ENCODE measurements at regions not wholly inside any gene's neighbourhood (a gene's known extent, or its start where the extent isn't known, plus 50 kb on each side); places are given as distances from the start of the nearest gene placed in this dataset.
"Not testable (repeated sequence)": the region's sequence is repeated elsewhere in the genome, so short reads cannot be mapped to it uniquely, and the experiment has no call there.

GRCh38 chr15:93359425-93360131 lies 270.6 kb upstream of the RGMA start:
- Mint-ChIP-seq H3K4me3 (no peak overlapping the region), H3K27ac (no peak overlapping the region), H3K27me3 (ENCODE audit: low read depth) (no peaks in the 10 kb centered on the region), H3K36me3 (ENCODE audit: low read depth) (no peaks in the 10 kb centered on the region), H3K9me3 (no peaks in the 10 kb centered on the region), H3K4me1 (ENCODE audit: low read depth) (no peaks in the 10 kb centered on the region)

- H3K36me3 Mint-ChIP-seq (ENCODE audit: low read depth), result no peaks in the 10 kb centered on the region
- H3K27ac Mint-ChIP-seq, result no peak overlapping the region
- no peaks in the 10 kb centered on the region for H3K27me3 Mint-ChIP-seq (ENCODE audit: low read depth)
- no peaks in the 10 kb centered on the region for H3K9me3 Mint-ChIP-seq
- no peak overlapping the region for H3K4me3 Mint-ChIP-seq
- H3K4me1 Mint-ChIP-seq (ENCODE audit: low read depth), result no peaks in the 10 kb centered on the region
Measured at GRCh38 chr15:93359060-93359408, 270.0 kb upstream of the RGMA start.

- Mint-ChIP-seq H3K27ac (no peak overlapping the region), H3K4me3 (no peak overlapping the region), H3K36me3 (ENCODE audit: low read depth) (no peaks in the 10 kb centered on the region), H3K9me3 (no peaks in the 10 kb centered on the region), H3K27me3 (ENCODE audit: low read depth) (no peaks in the 10 kb centered on the region), H3K4me1 (ENCODE audit: low read depth) (no peaks in the 10 kb centered on the region)
Measured at GRCh38 chr15:93358166-93359059, 269.4 kb upstream of the RGMA start.

DNA sequence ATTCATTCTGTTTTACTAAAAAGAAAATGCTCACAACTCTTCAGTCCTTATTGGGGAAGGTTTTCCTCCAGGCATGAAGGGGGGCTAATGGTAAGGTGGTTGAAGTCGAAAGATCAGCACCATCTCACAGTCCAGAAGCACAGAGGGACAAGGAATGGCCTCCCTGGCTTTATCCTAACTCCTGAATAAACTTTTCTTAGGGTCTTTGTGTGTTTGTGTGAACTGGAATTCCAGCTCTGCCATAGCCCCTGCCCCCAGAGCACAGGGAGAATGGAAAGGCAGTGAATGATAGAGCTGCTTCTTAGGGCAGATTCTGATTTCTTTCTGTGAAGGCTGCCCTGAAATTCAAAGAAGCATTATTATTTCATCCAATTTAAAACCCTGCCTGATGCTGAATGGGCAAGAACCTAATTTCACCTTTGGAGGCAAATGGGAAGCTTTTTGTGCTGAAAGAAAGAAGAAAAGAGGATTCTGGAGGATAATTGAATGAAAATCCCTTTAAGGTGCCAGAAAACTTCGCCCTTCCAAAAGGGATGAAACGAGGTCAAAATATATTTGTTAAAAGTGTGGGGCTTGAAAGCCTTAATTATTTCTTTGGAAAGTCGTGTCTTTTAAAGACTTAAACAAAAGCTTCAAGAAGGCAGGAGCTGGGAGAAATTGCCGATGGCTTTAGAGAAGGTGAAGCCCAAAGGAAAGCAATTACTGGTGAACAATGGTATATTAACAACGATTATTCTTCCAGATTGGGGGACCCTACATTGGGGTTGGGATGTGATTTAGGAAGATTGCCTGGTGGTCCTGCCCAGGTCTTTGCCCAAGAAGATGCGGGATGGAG lies 259.9 kb upstream of the RGMA start:
- H3K4me1 Mint-ChIP-seq (ENCODE audit: low read depth), result no peaks in the 10 kb centered on the region
- no peaks in the 10 kb centered on the region for H3K36me3 Mint-ChIP-seq (ENCODE audit: low read depth)
- H3K27ac Mint-ChIP-seq, result no peak overlapping the region
- no peak overlapping the region for H3K4me3 Mint-ChIP-seq
- no peaks in the 10 kb centered on the region for H3K27me3 Mint-ChIP-seq (ENCODE audit: low read depth)
- H3K9me3 Mint-ChIP-seq, result no peaks in the 10 kb centered on the region

- Mint-ChIP-seq H3K4me3 (no peak overlapping the region), H3K27me3 (ENCODE audit: low read depth) (no peaks in the 10 kb centered on the region), H3K4me1 (ENCODE audit: low read depth) (no peaks in the 10 kb centered on the region), H3K36me3 (ENCODE audit: low read depth) (no peaks in the 10 kb centered on the region), H3K27ac (no peak overlapping the region), H3K9me3 (no peaks in the 10 kb centered on the region)
Measured at GRCh38 chr15:93347986-93348385, 259.0 kb upstream of the RGMA start.

- Mint-ChIP-seq H3K9me3 (no peaks in the 10 kb centered on the region), H3K4me3 (no peak overlapping the region), H3K27me3 (ENCODE audit: low read depth) (no peaks in the 10 kb centered on the region), H3K27ac (no peak overlapping the region), H3K4me1 (ENCODE audit: low read depth) (no peaks in the 10 kb centered on the region), H3K36me3 (ENCODE audit: low read depth) (no peaks in the 10 kb centered on the region)
Measured at GRCh38 chr15:93345981-93346380, 257.0 kb upstream of the RGMA start.

DNA sequence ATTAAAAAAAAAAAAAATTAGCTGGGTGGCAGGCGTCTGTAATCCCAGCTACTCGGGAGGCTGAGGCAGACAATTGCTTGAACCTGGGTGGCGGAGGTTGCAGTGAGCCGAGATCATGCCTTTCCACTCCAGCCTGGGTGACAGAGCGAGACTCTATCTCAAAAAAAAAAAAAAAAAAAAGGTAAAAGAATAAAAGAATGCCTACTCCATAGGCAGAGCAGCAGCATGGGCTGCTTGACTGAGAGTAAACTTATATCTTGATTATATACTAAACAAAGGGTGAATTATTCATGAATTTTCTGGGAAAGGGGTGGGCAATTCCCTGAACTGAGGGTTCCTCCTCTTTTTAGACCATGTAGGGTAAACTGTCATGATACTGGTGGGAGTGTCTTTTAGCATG lies 254.4 kb upstream of the RGMA start:
- H3K27me3 Mint-ChIP-seq (ENCODE audit: low read depth); H3K4me1 Mint-ChIP-seq (ENCODE audit: low read depth); H3K27ac Mint-ChIP-seq; H3K36me3 Mint-ChIP-seq (ENCODE audit: low read depth); H3K4me3 Mint-ChIP-seq; H3K9me3 Mint-ChIP-seq: not testable (repeated sequence)

- H3K36me3 Mint-ChIP-seq (ENCODE audit: low read depth), result no peaks in the 10 kb centered on the region
- no peak overlapping the region for H3K4me3 Mint-ChIP-seq
- no peaks in the 10 kb centered on the region for H3K9me3 Mint-ChIP-seq
- no peaks in the 10 kb centered on the region for H3K4me1 Mint-ChIP-seq (ENCODE audit: low read depth)
- no peak overlapping the region for H3K27ac Mint-ChIP-seq
- H3K27me3 Mint-ChIP-seq (ENCODE audit: low read depth), result no peaks in the 10 kb centered on the region
Measured at GRCh38 chr15:93341164-93341563, 252.2 kb upstream of the RGMA start.

GRCh38 chr15:93340406-93340805 lies 251.4 kb upstream of the RGMA start:
- Mint-ChIP-seq H3K9me3 (no peaks in the 10 kb centered on the region), H3K27ac (no peak overlapping the region), H3K27me3 (ENCODE audit: low read depth) (peaks cover 3% of the 10 kb centered on the region), H3K4me3 (no peak overlapping the region), H3K4me1 (ENCODE audit: low read depth) (no peaks in the 10 kb centered on the region), H3K36me3 (ENCODE audit: low read depth) (no peaks in the 10 kb centered on the region)

DNA sequence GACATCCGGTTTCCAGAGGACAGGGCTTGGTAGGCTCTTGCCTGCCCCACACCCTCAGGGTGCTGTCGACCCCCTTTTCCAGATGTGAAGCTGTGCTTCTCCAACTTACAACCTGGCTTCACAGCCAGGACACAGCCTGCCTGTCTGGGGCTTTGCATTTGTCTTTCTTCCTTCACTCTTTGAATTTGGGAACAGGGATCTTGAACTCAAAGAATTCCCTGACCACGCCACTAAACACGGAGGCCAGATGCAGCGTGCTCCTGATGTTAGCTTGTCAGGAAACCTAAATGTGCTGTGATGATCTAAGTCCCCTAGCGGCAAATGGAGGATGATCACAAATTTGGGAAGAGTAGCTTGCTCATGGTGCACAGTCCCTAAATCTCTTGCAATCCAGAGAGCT lies 244.8 kb upstream of the RGMA start:
- Mint-ChIP-seq H3K27me3 (ENCODE audit: low read depth) (peaks cover 24% of the 10 kb centered on the region), H3K4me1 (ENCODE audit: low read depth) (no peaks in the 10 kb centered on the region), H3K4me3 (no peak overlapping the region), H3K27ac (no peak overlapping the region), H3K9me3 (no peaks in the 10 kb centered on the region), H3K36me3 (ENCODE audit: low read depth) (no peaks in the 10 kb centered on the region)

DNA sequence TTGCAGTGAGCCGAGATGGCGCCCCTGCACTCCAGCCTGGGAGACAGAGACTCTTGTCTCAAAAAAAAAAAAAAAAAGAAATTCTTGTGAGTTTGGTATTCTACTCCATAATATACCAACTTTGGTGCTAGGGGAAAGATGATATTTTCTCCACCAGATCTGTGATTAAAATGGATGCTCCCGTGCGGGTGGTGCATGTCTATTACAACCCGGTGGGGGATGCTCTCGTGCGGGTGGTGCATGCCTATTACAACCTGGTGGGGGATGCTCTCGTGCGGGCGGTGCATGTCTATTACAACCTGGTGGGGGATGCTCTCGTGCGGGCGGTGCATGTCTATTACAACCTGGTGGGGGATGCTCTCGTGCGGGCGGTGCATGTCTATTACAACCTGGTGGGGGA lies 244.1 kb upstream of the RGMA start:
- H3K27ac Mint-ChIP-seq; H3K4me3 Mint-ChIP-seq; H3K9me3 Mint-ChIP-seq; H3K36me3 Mint-ChIP-seq (ENCODE audit: low read depth); H3K4me1 Mint-ChIP-seq (ENCODE audit: low read depth): not testable (repeated sequence)
- H3K27me3 Mint-ChIP-seq (ENCODE audit: low read depth), result peaks cover 24% of the 10 kb centered on the region

DNA sequence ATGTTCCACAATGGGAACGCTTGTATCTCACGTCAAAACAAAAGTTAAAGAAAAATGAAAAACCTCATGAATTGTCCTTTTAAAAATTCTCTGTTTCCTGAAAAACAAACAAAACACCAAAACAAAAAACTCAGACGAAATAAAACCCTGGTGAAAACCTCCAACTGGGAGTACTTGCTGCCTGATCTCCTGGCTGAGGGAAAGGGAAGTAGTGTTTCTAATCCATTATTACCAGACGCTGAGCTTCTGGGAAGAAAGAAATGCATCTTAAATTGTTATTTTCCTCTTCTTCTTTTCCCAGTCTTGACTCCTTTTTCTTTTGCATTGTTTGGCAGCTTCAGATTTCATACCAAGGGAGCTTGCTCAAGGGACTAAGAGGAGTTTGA lies 243.2 kb upstream of the RGMA start:
- Mint-ChIP-seq H3K4me1 (ENCODE audit: low read depth) (no peaks in the 10 kb centered on the region), H3K9me3 (no peaks in the 10 kb centered on the region), H3K4me3 (no peak overlapping the region), H3K36me3 (ENCODE audit: low read depth) (no peaks in the 10 kb centered on the region), H3K27ac (no peak overlapping the region), H3K27me3 (ENCODE audit: low read depth) (peaks cover 24% of the 10 kb centered on the region)

DNA sequence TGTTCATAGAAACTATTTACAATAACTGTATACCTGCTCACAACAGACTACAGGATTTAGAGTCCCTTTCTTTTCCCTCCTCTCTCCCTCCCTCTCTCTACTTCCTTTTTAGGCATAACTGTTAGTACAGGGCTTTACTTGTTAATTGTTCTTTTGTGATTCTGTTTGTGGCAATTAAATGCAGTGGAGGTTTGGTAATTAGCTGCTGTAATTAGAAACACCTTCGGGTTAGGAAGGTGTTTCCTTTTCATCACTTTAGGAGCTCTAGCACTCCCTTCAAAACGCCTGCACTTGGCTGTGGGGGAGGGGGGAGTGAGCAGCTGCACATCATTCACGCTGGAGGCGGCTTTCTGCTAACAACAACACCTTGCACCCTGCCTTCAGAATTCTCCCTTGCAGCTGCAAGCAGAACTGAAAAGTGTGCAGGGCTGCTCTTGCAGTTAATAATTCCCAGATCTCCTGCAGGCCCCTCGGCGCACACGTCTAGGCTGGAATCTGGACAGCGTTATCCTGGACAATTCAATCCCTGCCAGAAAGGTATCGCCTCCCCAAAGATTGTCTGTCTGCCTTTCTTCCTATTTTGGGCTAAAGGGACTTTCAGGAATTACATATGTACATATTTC lies 242.6 kb upstream of the RGMA start:
- H3K27me3 Mint-ChIP-seq (ENCODE audit: low read depth), result peaks cover 24% of the 10 kb centered on the region
- H3K4me3 Mint-ChIP-seq, result no peak overlapping the region
- no peaks in the 10 kb centered on the region for H3K36me3 Mint-ChIP-seq (ENCODE audit: low read depth)
- H3K27ac Mint-ChIP-seq, result no peak overlapping the region
- no peaks in the 10 kb centered on the region for H3K4me1 Mint-ChIP-seq (ENCODE audit: low read depth)
- no peaks in the 10 kb centered on the region for H3K9me3 Mint-ChIP-seq

- Mint-ChIP-seq H3K4me3 (no peak overlapping the region), H3K36me3 (ENCODE audit: low read depth) (no peaks in the 10 kb centered on the region), H3K27ac (no peak overlapping the region), H3K9me3 (no peaks in the 10 kb centered on the region), H3K4me1 (ENCODE audit: low read depth) (no peaks in the 10 kb centered on the region), H3K27me3 (ENCODE audit: low read depth) (peaks cover 24% of the 10 kb centered on the region)
Measured at GRCh38 chr15:93330912-93331544, 242.0 kb upstream of the RGMA start.
